ENCODE measurements at regions not wholly inside any gene's neighbourhood (a gene's known extent, or its start where the extent isn't known, plus 50 kb on each side); places are given as distances from the start of the nearest gene placed in this dataset.

GRCh38 chr22:49721211-49721763 lies 106.4 kb downstream of the BRD1 start:
- no peak overlapping the region for H3K4me3 ChIP-seq (ENCODE audit: low read depth, low read length)
- TF ChIP-seq MAX (IDR thresholded peaks at IDR 0.05; ENCODE audit: low read depth, low read length) (no peak), CTCF (IDR thresholded peaks at IDR 0.05; ENCODE audit: low read depth, low read length) (no peak), POLR2A (IDR thresholded peaks at IDR 0.05; ENCODE audit: extremely low read depth, insufficient read length) (no peak), MYC (IDR thresholded peaks at IDR 0.05; ENCODE audit: low read depth, low read length) (no peak)
- DNase-seq (ENCODE audit: low read depth), result no peak

- no peak overlapping the region for H3K4me3 ChIP-seq (ENCODE audit: low read depth, low read length)
- no peak for TF ChIP-seq CTCF (IDR thresholded peaks at IDR 0.05; ENCODE audit: low read depth, low read length)
- TF ChIP-seq MAX (IDR thresholded peaks at IDR 0.05; ENCODE audit: low read depth, low read length), result no peak
- no peak for TF ChIP-seq POLR2A (IDR thresholded peaks at IDR 0.05; ENCODE audit: extremely low read depth, insufficient read length)
- TF ChIP-seq MYC (IDR thresholded peaks at IDR 0.05; ENCODE audit: low read depth, low read length), result no peak
- DNase-seq (ENCODE audit: low read depth), result no peak
Observed at GRCh38 chr22:49720279-49720959, 107.3 kb downstream of the BRD1 start.

- TF ChIP-seq POLR2A (IDR thresholded peaks at IDR 0.05; ENCODE audit: extremely low read depth, insufficient read length), result no peak
- no peak for TF ChIP-seq MAX (IDR thresholded peaks at IDR 0.05; ENCODE audit: low read depth, low read length)
- TF ChIP-seq CTCF (IDR thresholded peaks at IDR 0.05; ENCODE audit: low read depth, low read length), result no peak
- TF ChIP-seq MYC (IDR thresholded peaks at IDR 0.05; ENCODE audit: low read depth, low read length), result no peak
- no peak overlapping the region for H3K4me3 ChIP-seq (ENCODE audit: low read depth, low read length)
- DNase-seq (ENCODE audit: low read depth), result no peak
Observed at GRCh38 chr22:49719046-49719445, 108.6 kb downstream of the BRD1 start.

- DNase-seq (ENCODE audit: low read depth), result no peak
- H3K4me3 ChIP-seq (ENCODE audit: low read depth, low read length), result no peak overlapping the region
- no peak for TF ChIP-seq MAX (IDR thresholded peaks at IDR 0.05; ENCODE audit: low read depth, low read length)
- no peak for TF ChIP-seq POLR2A (IDR thresholded peaks at IDR 0.05; ENCODE audit: extremely low read depth, insufficient read length)
- no peak for TF ChIP-seq MYC (IDR thresholded peaks at IDR 0.05; ENCODE audit: low read depth, low read length)
- no peak for TF ChIP-seq CTCF (IDR thresholded peaks at IDR 0.05; ENCODE audit: low read depth, low read length)
Observed at GRCh38 chr22:49718396-49718795, 109.3 kb downstream of the BRD1 start.

- DNase-seq (ENCODE audit: low read depth), result no peak
- no peak for TF ChIP-seq POLR2A (IDR thresholded peaks at IDR 0.05; ENCODE audit: extremely low read depth, insufficient read length)
- TF ChIP-seq MAX (IDR thresholded peaks at IDR 0.05; ENCODE audit: low read depth, low read length), result no peak
- no peak for TF ChIP-seq CTCF (IDR thresholded peaks at IDR 0.05; ENCODE audit: low read depth, low read length)
- no peak for TF ChIP-seq MYC (IDR thresholded peaks at IDR 0.05; ENCODE audit: low read depth, low read length)
- no peak overlapping the region for H3K4me3 ChIP-seq (ENCODE audit: low read depth, low read length)
Observed at GRCh38 chr22:49717322-49717919, 110.3 kb downstream of the BRD1 start.

Measured in NB4 (cell line).